Breast epithelium (tissue), 3 donors: ENCODE measurements at regions not wholly inside any gene's neighbourhood (a gene's known extent, or its start where the extent isn't known, plus 50 kb on each side); places are given as distances from the start of the nearest gene placed in this dataset.

Experiments used
- CTCF ChIP-seq, 3 donors: fragments of 450-650 bp; IDR thresholded peaks; one replicate each; pipeline ENCODE4 v1.5.1; 2016 to 2017; ENCODE audit warnings: antibody characterized with exemption in 3 of 3, mild to moderate bottlenecking in 3 of 3, moderate library complexity in 3 of 3
- POLR2AphosphoS5 ChIP-seq, 3 donors: sonication (generic); formaldehyde crosslinking; IDR thresholded peaks; one replicate each; pipeline ENCODE4 v1.6.1; 2017; ENCODE audit warnings: antibody characterized with exemption in 3 of 3

DNA sequence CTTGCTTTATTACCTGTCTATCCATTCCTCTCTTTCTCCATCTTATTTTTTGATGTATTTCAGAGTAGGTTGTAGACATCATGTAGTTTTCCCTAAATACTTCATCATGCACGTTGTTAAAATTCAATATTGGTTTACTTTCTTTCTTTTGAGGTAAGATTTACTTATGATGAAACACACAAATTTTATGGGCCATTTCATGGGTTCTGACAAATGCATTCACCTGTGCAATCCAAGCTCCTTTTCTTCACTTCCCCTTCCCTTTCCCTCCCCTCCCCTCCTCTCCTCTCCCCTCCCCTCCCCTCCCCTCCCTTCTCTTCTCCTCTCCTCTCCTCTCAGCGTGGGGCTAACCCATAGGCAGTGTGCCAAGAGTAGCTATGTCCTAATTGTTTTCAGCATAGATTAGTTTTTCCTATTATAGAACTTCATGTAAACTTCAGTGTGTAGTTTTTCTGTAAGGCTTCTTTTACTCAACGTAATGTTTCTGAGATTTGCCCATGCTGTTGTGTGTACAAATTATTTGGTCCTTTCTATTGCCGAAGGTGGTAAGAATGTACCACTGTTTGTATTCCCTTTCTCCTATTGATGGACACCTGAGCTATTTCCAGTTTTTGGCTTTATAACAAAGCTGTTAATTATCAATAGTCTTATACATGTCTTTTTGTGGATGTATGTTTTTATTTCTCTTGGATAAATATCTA, 92.9 kb upstream of the CLINT1 start:
- TF ChIP-seq CTCF (IDR thresholded peaks at IDR 0.05) (no peak), POLR2AphosphoS5 (IDR thresholded peaks at IDR 0.05) (no peak)
